T47D (cell line): ENCODE measurements at regions not wholly inside any gene's neighbourhood (a gene's known extent, or its start where the extent isn't known, plus 50 kb on each side); places are given as distances from the start of the nearest gene placed in this dataset.
A peak's percentile ranks its signal among the peaks of the same experiment; 100 is the strongest.

ENCODE experiments used
- DNase-seq, 2 experiments: peaks; one replicate each; pipeline versions ENCODE4 v3.0.0 to v3.0.0-alpha.2; 2011 to 2012; ENCODE audit warnings: low read depth in 1 of 2, low spot score in 1 of 2
- JUND ChIP-seq: IDR thresholded peaks from 2 replicates; pipeline ENCODE4 v1.6.1; 2012; ENCODE audit warnings: low read depth
- in situ Hi-C: cut with HindIII; loops from 2 replicates; pipeline ENCODE4 v1.10.0; 2016; ENCODE audit warnings: low sequenced_read_pairs, low pct_unique_long_range_greater_than_20kb

GRCh38 chr14:34180869-34181268 lies 230.0 kb upstream of the EGLN3 start:
- in situ Hi-C loops = no loop called here
- TF ChIP-seq JUND = no peak
- no peak for DNase-seq

GRCh38 chr14:34180434-34180833 lies 229.6 kb upstream of the EGLN3 start:
- in situ Hi-C loops = no loop called here
- TF ChIP-seq JUND = no peak
- peak in 1 of 2 experiments; percentile 62 for DNase-seq

- peak in 1 of 2 experiments; percentile 72 for DNase-seq
- TF ChIP-seq JUND = no peak
- in situ Hi-C loops = no loop called here
Measured at GRCh38 chr14:34179727-34180126, 228.9 kb upstream of the EGLN3 start.

GRCh38 chr14:34177466-34177865 lies 226.6 kb upstream of the EGLN3 start:
- in situ Hi-C loops = no loop called here
- DNase-seq = no peak
- TF ChIP-seq JUND = no peak

- in situ Hi-C loops = no loop called here
- DNase-seq = no peak
- no peak for TF ChIP-seq JUND
Measured at GRCh38 chr14:34175574-34175973, 224.7 kb upstream of the EGLN3 start.

- in situ Hi-C loops = no loop called here
- no peak for TF ChIP-seq JUND
- no peak for DNase-seq
Measured at GRCh38 chr14:34174973-34175372, 224.1 kb upstream of the EGLN3 start.

- TF ChIP-seq JUND = no peak
Measured at GRCh38 chr14:34173916-34174315, 223.0 kb upstream of the EGLN3 start.

GRCh38 chr14:34172550-34173368 lies 221.9 kb upstream of the EGLN3 start:
- in situ Hi-C loops = no loop called here
- no peak for DNase-seq
- TF ChIP-seq JUND = no peak

More at GRCh38 chr14:34173916-34174315, 223.0 kb upstream of the EGLN3 start:
- in situ Hi-C loops = no loop called here
- DNase-seq = no peak

GRCh38 chr14:34172173-34172451 lies 221.2 kb upstream of the EGLN3 start:
- no peak for TF ChIP-seq JUND
- DNase-seq = no peak
- in situ Hi-C loops = no loop called here

- in situ Hi-C loops = no loop called here
- no peak for TF ChIP-seq JUND
- DNase-seq = no peak
Measured at GRCh38 chr14:34171431-34172172, 220.7 kb upstream of the EGLN3 start.

- no peak for TF ChIP-seq JUND
- no peak for DNase-seq
- in situ Hi-C loops = no loop called here
Measured at GRCh38 chr14:34170882-34171281, 220.0 kb upstream of the EGLN3 start.

GRCh38 chr14:34169561-34169960 lies 218.7 kb upstream of the EGLN3 start:
- DNase-seq = no peak
- no peak for TF ChIP-seq JUND
- in situ Hi-C loops = no loop called here

GRCh38 chr14:34168656-34169055 lies 217.8 kb upstream of the EGLN3 start:
- no peak for DNase-seq
- in situ Hi-C loops = no loop called here
- no peak for TF ChIP-seq JUND

- no peak for TF ChIP-seq JUND
- DNase-seq = no peak
- in situ Hi-C loops = no loop called here
Measured at GRCh38 chr14:34165847-34166350, 215.0 kb upstream of the EGLN3 start.
